ENCODE measurements at regions not wholly inside any gene's neighbourhood (a gene's known extent, or its start where the extent isn't known, plus 50 kb on each side); places are given as distances from the start of the nearest gene placed in this dataset.

DNA sequence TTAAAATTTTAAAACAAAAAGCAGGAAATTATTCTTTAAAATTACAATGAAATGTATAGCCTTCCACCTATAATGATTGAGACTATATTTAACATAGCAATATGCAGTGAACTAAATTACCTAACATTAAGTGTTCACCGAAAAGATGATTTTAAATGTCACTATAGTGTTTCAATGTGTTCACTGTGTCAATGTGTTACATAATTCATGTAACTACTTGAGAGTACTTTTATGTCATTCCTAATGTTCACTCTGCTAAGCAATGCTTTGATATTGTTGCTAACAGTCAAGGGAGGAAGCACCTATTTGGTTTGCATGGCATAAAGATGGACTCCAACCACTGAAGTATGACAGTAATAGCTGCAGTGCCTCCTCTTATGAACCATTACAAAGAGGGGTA, 629.8 kb upstream of the C9orf72 start:
- Mint-ChIP-seq H3K9me3 (peaks cover 3 to 12% of the 10 kb centered on the region in 2 donors), H3K27ac (no peak overlapping the region), H3K27me3 (ENCODE audit: low read depth in 2 of 2) (no peaks in the 10 kb centered on the region), H3K4me3 (no peak overlapping the region), H3K4me1 (peaks cover 0 to 5% of the 10 kb centered on the region in 2 donors), H3K36me3 (peaks cover 13% of the 10 kb centered on the region)
- Histone ChIP-seq H3K27ac (ENCODE audit: low read length) (no peak overlapping the region), H3K4me3 (ENCODE audit: low read length) (no peak overlapping the region), H3K9me3 (ENCODE audit: control insufficient read depth, insufficient read depth, low read length) (peaks cover 4% of the 10 kb centered on the region), H3K27me3 (ENCODE audit: control insufficient read depth, insufficient read depth, low read length) (no peaks in the 10 kb centered on the region), H3K36me3 (ENCODE audit: control insufficient read depth, insufficient read depth, low read length) (no peaks in the 10 kb centered on the region), H3K4me1 (ENCODE audit: control insufficient read depth, insufficient read depth, low read length) (no peaks in the 10 kb centered on the region)
- ATAC-seq (no peak), DNase-seq (no peak)
- TF ChIP-seq, protein P1, sequence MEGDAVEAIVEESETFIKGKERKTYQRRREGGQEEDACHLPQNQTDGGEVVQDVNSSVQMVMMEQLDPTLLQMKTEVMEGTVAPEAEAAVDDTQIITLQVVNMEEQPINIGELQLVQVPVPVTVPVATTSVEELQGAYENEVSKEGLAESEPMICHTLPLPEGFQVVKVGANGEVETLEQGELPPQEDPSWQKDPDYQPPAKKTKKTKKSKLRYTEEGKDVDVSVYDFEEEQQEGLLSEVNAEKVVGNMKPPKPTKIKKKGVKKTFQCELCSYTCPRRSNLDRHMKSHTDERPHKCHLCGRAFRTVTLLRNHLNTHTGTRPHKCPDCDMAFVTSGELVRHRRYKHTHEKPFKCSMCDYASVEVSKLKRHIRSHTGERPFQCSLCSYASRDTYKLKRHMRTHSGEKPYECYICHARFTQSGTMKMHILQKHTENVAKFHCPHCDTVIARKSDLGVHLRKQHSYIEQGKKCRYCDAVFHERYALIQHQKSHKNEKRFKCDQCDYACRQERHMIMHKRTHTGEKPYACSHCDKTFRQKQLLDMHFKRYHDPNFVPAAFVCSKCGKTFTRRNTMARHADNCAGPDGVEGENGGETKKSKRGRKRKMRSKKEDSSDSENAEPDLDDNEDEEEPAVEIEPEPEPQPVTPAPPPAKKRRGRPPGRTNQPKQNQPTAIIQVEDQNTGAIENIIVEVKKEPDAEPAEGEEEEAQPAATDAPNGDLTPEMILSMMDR (IDR thresholded peaks at IDR 0.05), result no peak
- intact Hi-C loops (cut with micrococcal nuclease), result no loop called here
- 100% methylated on average over 1 of the region's 1 CpG for WGBS (ENCODE audit: insufficient coverage)

DNA sequence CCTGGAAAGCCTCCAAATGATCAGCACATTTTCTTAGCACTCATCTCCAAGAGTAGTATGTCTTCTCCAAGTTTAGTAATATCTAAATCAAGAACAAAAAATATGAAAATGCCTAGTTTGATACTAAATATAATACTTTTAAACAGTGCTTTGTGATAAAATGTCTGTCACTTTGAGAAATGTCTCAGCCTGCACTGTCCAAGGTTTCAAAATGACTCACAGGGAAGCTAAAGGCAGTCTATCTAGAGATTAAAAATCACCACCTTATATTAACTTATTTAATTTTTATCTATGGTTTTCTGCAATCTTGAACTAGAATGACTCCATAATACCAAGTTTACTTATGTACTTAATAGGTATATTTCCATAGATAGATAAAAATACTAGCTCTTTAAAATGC, 633.0 kb upstream of the C9orf72 start:
- H3K27me3 Mint-ChIP-seq (ENCODE audit: low read depth in 2 of 2), result no peaks in the 10 kb centered on the region
- no peaks in the 10 kb centered on the region for H3K36me3 ChIP-seq (ENCODE audit: control insufficient read depth, insufficient read depth, low read length)
- peaks cover 0 to 5% of the 10 kb centered on the region in 2 donors for H3K4me1 Mint-ChIP-seq
- H3K27ac ChIP-seq (ENCODE audit: low read length), result no peak overlapping the region
- no peak for DNase-seq
- no peak overlapping the region for H3K4me3 ChIP-seq (ENCODE audit: low read length)
- H3K9me3 ChIP-seq (ENCODE audit: control insufficient read depth, insufficient read depth, low read length), result peaks cover 4% of the 10 kb centered on the region
- H3K27ac Mint-ChIP-seq, result no peak overlapping the region
- no peaks in the 10 kb centered on the region for H3K27me3 ChIP-seq (ENCODE audit: control insufficient read depth, insufficient read depth, low read length)
- peaks cover 7 to 12% of the 10 kb centered on the region in 2 donors for H3K9me3 Mint-ChIP-seq
- peaks cover 13% of the 10 kb centered on the region for H3K36me3 Mint-ChIP-seq
- intact Hi-C loops (cut with micrococcal nuclease), result no loop called here
- H3K4me3 Mint-ChIP-seq, result no peak overlapping the region
- TF ChIP-seq, protein P1 (IDR thresholded peaks at IDR 0.05), result no peak
- no peaks in the 10 kb centered on the region for H3K4me1 ChIP-seq (ENCODE audit: control insufficient read depth, insufficient read depth, low read length)
- ATAC-seq, result no peak

DNA sequence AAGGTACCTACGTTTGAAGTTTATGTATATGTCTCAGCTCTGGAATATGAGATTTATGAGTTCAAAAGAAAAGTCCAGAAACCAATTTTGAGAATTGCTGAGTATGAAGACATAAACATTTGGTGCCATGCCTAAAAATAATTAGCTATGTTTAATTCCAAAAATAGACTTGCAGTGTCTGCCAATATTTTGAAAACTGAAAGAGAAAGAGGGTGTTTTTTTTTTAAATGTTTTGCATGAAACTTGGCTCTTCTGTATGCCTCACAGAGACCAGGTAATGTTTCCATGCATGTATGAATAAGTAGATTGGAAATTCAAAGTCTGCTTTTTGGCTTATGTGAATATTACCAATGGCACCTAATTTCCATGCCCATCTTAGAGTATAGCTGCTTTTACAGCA, 634.4 kb upstream of the C9orf72 start:
- no peaks in the 10 kb centered on the region for H3K9me3 ChIP-seq (ENCODE audit: control insufficient read depth, insufficient read depth, low read length)
- intact Hi-C loops (cut with micrococcal nuclease), result no loop called here
- no peak overlapping the region for H3K27ac ChIP-seq (ENCODE audit: low read length)
- no peaks in the 10 kb centered on the region for H3K4me1 ChIP-seq (ENCODE audit: control insufficient read depth, insufficient read depth, low read length)
- Mint-ChIP-seq H3K27me3 (ENCODE audit: low read depth in 2 of 2) (no peaks in the 10 kb centered on the region), H3K4me3 (no peak overlapping the region), H3K4me1 (peaks cover 0 to 5% of the 10 kb centered on the region in 2 donors), H3K9me3 (peaks cover 7 to 10% of the 10 kb centered on the region in 2 donors), H3K27ac (no peak overlapping the region), H3K36me3 (peaks cover 13% of the 10 kb centered on the region)
- no peak for DNase-seq
- WGBS (ENCODE audit: insufficient coverage), result no CpG with 5 or more reads among the region's 1 CpG
- no peaks in the 10 kb centered on the region for H3K36me3 ChIP-seq (ENCODE audit: control insufficient read depth, insufficient read depth, low read length)
- no peak overlapping the region for H3K4me3 ChIP-seq (ENCODE audit: low read length)
- ATAC-seq, result no peak
- TF ChIP-seq, protein P1 (IDR thresholded peaks at IDR 0.05), result no peak
- no peaks in the 10 kb centered on the region for H3K27me3 ChIP-seq (ENCODE audit: control insufficient read depth, insufficient read depth, low read length)

DNA sequence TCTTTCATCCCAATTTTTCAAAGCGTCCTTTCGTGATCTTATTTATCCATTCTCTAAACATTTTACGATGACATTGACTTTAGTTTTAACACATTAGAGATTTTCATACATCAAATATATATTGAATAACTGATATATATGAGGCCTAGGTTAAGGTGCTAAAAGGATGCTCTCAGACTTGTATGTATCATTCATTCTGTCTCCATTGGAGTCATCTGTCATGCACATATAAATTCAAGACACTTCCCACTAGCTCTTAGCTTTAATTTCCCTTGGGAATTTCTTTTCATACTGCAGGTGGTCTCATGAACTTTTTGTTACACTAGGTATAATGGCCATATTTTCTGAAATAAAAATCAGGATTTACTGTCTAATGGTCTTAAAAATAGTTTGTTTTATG, 635.8 kb upstream of the C9orf72 start:
- no peaks in the 10 kb centered on the region for H3K27me3 Mint-ChIP-seq (ENCODE audit: low read depth in 2 of 2)
- Histone ChIP-seq H3K27me3 (ENCODE audit: control insufficient read depth, insufficient read depth, low read length) (no peaks in the 10 kb centered on the region), H3K36me3 (ENCODE audit: control insufficient read depth, insufficient read depth, low read length) (no peaks in the 10 kb centered on the region), H3K4me3 (ENCODE audit: low read length) (no peak overlapping the region), H3K9me3 (ENCODE audit: control insufficient read depth, insufficient read depth, low read length) (no peaks in the 10 kb centered on the region), H3K27ac (ENCODE audit: low read length) (no peak overlapping the region), H3K4me1 (ENCODE audit: control insufficient read depth, insufficient read depth, low read length) (no peaks in the 10 kb centered on the region)
- WGBS (ENCODE audit: insufficient coverage), result no CpG with 5 or more reads among the region's 3 CpGs
- intact Hi-C loops (cut with micrococcal nuclease), result no loop called here
- H3K4me1 Mint-ChIP-seq, result peaks cover 0 to 5% of the 10 kb centered on the region in 2 donors
- TF ChIP-seq, protein P1 (IDR thresholded peaks at IDR 0.05), result no peak
- no peak for ATAC-seq
- peaks cover 13% of the 10 kb centered on the region for H3K36me3 Mint-ChIP-seq
- no peak overlapping the region for H3K4me3 Mint-ChIP-seq
- no peak for DNase-seq
- no peak overlapping the region for H3K27ac Mint-ChIP-seq
- H3K9me3 Mint-ChIP-seq, result peaks cover 8 to 9% of the 10 kb centered on the region in 2 donors
